Fibroblast of skin of left biceps (primary cell): ENCODE measurements at regions not wholly inside any gene's neighbourhood (a gene's known extent, or its start where the extent isn't known, plus 50 kb on each side); places are given as distances from the start of the nearest gene placed in this dataset.
"Not testable (repeated sequence)": the region's sequence is repeated elsewhere in the genome, so short reads cannot be mapped to it uniquely, and the experiment has no call there.

ENCODE experiments used
- DNase-seq, 2 experiments: peaks; one replicate each; pipeline ENCODE4 v3.0.0-alpha.2; 2013; ENCODE audit warnings: low read depth in 2 of 2

DNA sequence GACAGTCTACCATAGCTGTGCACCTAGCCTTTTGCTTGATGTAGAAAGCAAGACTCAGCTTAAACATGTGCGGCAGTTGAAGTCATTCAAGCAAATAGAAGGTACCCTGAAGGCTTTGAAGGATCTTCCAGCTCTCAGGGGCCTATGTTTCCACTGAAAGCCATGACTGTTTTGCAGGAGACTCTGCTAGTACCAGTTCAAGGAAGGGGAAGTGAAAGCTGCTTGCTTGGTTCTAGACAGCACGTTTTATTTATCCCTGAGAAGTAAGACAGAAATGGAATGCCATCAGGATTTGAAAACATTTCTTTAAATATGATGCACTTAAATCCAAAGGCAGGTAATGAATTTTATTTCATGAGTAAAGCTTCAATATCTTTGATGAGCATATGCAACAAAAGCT lies 311.4 kb downstream of the PDCD6IP start:
- DNase-seq, result no peak

GRCh38 chr3:34111361-34111760 lies 312.9 kb downstream of the PDCD6IP start:
- DNase-seq, result no peak

- not testable (repeated sequence) for DNase-seq
These were observed 313.8 kb downstream of the PDCD6IP start for GRCh38 chr3:34112261-34112660.

GRCh38 chr3:34131091-34131490 lies 332.7 kb downstream of the PDCD6IP start:
- DNase-seq, result no peak

DNA sequence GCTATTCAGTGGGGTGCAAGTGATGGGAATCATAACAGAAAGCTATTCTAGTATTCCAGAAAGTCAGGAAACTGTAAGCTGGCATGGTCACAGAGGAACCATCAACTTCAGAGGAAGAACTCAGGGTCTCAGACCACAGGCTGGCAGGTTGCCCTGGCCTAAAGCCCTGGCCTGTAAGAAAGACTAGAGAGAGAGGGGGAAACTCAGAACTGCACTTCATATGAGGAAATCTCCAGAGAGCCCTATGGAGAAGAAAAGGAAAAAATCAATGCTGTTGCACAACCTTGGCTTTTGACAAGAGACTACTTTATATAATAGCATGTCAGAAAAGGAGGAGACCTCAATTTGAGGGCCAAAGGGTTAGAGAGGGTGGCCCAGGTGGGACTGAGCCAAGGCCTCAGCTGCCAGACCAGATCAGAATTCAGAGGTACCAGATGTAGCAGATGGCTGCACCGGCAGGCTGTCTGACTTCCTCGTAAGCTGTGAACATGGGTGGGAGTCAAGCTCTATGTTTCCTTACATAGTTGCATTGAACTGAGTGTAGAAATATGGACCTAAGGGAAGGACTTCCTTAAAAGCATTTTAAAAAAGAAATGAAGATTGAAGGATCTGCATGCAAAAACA lies 333.8 kb downstream of the PDCD6IP start:
- DNase-seq, result no peak

GRCh38 chr3:34139566-34139965 lies 341.1 kb downstream of the PDCD6IP start:
- no peak for DNase-seq

DNA sequence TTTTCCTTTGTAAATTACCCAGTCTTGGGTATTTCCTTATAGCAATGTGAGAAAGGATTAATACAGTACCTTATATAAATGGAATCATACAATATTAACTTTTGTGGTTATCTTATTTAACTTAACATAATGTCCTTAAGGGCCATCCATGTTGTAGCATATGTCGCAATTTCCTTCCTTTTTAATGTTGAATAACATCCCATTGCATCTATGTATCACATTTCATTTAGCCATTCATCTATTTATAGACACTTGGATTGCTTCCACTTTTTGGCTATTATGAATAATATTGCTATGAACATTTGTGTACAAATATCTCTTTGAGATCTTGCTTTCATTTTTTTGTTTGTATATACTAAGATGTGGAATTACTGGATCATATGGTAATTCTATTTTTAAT lies 342.2 kb downstream of the PDCD6IP start:
- DNase-seq, result peak in 1 of 2 experiments; percentile 6

GRCh38 chr3:34141841-34142337 lies 343.5 kb downstream of the PDCD6IP start:
- no peak for DNase-seq

DNA sequence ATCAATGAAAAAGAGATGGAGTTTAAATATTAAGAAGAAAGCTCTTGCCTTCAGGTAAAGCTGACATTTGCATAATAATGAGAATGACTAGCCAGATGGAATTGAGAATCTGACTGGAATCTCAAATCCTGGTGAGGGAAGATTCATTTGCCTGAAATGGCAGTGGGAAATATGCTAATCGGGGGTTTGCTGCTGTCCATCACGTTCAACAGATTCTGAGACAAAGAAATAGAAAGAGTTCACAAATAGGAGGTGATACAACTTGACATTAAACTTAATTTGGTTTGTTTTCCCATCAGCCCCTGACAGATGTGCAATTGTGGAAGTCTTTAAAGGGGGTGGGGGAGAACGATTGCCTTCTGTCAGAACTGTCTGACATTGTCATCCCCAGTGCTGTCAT lies 347.4 kb downstream of the PDCD6IP start:
- DNase-seq, result no peak

DNA sequence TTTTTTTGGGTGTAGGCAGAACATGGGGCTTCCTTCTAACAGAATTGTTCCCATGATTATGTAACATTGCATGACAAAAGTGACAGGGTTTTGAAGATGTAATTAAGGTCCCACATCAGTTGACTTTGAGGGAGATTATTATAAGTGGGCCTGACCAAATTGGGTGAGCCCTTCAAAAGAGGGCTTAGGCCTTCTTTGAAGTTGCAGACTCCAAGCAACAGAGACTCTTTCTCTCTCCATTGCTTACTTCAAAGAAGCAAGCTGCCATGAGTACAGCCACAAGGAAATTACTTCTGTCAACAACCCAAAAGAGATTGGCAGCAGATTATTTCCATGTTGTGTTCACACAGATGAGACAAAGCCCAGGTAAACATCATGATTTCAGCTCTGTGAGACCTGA lies 348.2 kb downstream of the PDCD6IP start:
- DNase-seq, result no peak

DNA sequence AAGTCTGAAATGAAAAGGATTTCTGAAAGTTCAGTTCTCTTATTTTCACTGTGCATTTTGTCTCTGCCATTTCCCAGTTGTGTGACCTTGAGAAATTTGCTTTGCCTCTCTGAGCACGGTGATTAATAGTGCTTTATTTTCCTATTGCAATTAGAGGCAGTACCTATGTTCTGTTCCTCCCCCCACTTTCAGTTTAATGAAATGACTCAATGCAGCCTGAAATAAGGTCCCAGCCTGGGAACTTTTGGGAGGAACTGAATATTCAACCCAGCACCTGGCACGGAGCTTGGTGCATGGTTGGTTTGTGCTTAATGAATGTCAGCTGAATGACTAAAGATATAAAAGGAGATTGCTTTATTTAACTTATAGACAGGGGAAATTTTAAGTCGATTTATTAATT lies 352.6 kb downstream of the PDCD6IP start:
- DNase-seq, result no peak

DNA sequence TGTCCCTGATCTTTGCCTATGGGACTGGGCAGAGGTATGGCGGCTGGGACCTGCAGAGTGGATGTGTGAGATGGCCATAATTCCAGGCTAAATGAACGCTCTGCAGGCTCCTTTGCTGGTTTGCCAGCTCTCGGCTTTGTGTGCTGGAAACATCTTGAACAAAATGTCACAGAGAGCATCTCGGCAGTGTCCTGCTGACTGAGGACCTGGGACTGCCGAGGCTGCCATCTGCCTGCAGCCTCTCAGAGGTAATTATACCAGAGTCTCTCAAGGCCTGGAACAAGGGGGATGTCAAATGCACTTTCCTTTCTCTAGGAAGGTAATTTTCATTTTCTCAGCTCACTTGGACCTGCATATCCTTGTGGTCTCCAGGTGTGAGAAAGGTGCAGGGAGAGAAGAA lies 354.2 kb downstream of the PDCD6IP start:
- DNase-seq, result no peak

- DNase-seq, result no peak
These were observed 356.7 kb downstream of the PDCD6IP start for GRCh38 chr3:34155108-34155507.

DNA sequence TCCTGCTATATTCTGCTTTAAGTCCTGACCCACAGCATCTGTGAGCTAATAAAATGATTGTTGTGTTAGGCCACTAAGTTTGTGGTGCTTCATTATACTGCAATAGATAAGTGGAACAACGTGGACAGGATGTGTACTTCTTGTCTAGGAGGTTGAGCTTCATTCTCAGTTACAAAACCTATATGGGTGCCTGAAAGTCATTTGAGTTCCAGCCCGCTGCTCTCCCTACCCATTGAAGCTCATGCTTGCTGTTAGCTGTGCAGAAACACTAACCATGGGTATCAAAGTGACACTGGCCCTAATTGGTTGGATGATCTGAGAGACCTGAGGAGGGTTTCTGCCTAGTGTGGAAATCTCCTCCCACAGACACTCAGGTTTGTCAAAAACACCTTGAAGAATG lies 357.2 kb downstream of the PDCD6IP start:
- no peak for DNase-seq

DNA sequence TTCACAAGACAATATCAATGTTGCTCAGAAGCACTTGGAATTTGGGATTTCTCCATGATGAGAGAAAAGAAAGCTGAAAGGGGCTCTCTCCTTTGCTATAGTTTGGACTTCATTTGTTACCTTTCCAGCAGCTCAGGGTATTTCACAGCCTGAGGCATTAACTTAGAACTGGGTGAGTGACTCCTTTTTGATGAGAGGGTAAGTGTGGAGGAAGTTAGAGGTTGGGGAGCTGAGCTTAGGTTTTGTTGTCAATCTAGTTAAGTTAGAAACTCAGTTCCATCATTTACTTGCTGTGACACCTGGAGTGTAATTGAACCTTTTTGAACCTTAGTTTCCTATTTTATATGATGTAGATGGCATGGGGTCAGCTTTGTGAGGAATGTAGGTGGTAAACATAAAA lies 359.1 kb downstream of the PDCD6IP start:
- no peak for DNase-seq

DNA sequence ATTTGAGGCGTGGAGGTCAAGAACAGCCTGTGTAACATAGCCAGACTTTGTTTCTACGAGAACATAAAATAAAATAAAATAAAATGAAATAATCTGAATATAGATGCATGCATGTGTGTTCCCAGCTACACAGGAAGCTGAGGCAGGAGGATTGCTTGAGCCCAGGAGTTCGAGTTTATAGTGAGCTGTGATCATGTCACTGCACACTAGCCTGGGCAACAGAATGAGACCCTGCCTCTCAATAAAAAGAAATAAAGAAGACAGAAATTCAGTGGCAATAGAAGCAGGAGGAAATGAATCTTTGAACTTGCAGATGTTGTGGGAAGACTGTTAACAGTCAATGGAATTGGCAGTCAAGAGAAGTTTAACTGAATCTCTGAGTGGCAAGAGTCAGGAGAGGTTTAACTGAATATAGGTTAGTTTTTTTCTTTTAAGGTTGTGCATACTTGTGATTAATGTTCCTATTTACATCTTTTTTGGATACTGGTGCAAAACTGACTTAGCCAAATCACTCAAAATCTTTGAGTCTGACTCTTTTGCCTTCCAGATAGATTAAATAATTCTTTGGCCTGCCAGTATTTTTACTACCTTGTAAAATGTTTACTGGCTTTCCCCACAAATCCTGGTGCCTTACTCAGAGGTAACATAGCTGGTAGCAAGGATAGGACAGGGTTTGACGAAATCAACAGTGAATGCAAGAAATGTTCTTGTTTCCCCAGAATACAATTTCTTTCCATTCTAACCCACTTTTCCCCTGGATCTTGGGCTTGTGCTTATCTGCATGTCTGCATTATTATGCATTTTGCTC lies 361.4 kb downstream of the PDCD6IP start:
- DNase-seq, result no peak

GRCh38 chr3:34169636-34170035 lies 371.2 kb downstream of the PDCD6IP start:
- DNase-seq, result not testable (repeated sequence)

DNA sequence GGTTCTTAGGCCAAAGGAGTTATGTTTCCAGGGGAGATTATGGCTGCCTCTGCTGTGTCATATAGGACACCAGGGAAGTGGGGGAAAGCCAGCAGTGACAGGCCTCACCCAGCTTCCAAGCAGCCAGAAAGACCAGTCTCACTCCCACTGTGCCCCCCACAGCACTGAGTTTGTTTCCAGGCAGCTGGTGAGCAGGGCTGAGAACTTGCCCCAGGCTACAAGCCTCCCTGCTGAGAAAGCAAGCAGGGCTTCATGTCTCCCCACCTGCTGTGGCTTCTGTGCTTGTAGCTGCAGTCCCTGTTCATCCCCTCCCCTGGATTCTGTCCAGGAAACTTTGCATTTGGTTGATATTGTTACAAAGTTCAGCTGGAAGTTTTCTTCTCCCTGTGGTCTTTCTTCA lies 376.3 kb downstream of the PDCD6IP start:
- DNase-seq, result no peak

DNA sequence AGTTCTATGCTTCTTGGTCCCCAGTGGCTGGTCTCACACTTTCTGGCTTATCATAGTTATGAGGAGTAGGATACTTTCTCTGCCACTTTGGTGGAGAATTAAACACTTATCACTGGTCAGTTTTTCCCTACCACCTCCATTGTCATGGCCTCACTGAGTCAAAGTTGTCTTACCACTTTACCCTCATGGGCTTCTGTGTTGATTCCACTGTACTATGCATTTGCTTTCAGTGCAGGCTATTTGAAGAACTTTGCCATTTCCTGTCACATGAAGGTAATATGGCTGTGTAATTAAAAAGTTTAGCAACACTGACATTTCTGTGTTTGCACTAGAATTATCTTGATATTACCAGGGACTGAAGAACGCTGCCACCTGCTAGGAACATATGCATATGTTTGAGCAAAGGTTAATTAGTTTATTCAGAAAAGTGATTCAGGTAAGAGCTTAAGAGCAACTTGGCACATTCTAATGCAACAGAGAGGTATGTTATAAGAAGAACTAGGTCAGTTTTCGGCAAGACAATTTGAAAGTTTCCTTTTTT lies 377.3 kb downstream of the PDCD6IP start:
- no peak for DNase-seq

GRCh38 chr3:34176723-34177122 lies 378.3 kb downstream of the PDCD6IP start:
- no peak for DNase-seq

- DNase-seq, result peak; percentile 64
These were observed 380.0 kb downstream of the PDCD6IP start for GRCh38 chr3:34178415-34178814.

- no peak for DNase-seq
These were observed 381.3 kb downstream of the PDCD6IP start for GRCh38 chr3:34179716-34180115.

DNA sequence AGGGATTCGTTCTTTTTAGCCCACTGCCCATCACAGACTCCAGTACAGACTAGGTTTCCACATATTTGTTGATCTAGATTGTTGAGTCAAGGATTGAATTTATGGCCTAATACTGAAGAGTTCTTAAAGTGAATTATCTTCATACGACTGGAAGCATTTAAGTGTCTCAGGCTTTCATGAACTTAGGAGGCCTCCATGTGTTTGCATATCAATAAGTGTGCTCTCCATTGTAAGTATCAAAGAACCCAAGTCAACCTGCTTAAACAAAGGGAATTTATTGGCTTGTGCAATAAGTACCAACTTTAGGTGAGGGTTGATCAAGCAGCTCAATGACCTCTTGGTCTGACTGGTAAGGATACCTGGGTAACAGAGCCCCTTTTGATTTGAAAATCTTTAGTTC lies 382.1 kb downstream of the PDCD6IP start:
- DNase-seq, result no peak
